ENCODE measurements at regions not wholly inside any gene's neighbourhood (a gene's known extent, or its start where the extent isn't known, plus 50 kb on each side); places are given as distances from the start of the nearest gene placed in this dataset.

- TF ChIP-seq CTCF (IDR thresholded peaks at IDR 0.05; ENCODE audit: borderline replicate concordance, extremely low read depth, insufficient read depth), result no peak
- no peak for DNase-seq
- intact Hi-C loops (cut with DNase I), result no loop called here
- Histone ChIP-seq H3K27me3 (ENCODE audit: control insufficient read depth, insufficient read depth, low read length) (no peaks in the 10 kb centered on the region), H3K27ac (ENCODE audit: low read depth in 2 of 2, low read length in 2 of 2) (no peak overlapping the region), H3K36me3 (ENCODE audit: control insufficient read depth in 2 of 3, insufficient read depth in 3 of 3, low read length in 3 of 3) (no peaks in the 10 kb centered on the region), H3K4me1 (ENCODE audit: control insufficient read depth in 2 of 3, insufficient read depth in 2 of 3, low read depth in 1 of 3, low read length in 3 of 3) (no peaks in the 10 kb centered on the region), H3K4me3 (ENCODE audit: low read length in 3 of 3) (no peak overlapping the region), H3K9ac (ENCODE audit: low read length in 3 of 3) (no peak overlapping the region), H3K9me3 (ENCODE audit: control insufficient read depth in 2 of 3, insufficient read depth in 1 of 3, low read length in 3 of 3) (no peaks in the 10 kb centered on the region)
- no peak for FAIRE-seq
Observed at GRCh38 chr16:51682905-51683304, 531.8 kb upstream of the SALL1 start.

GRCh38 chr16:51674615-51675014, 523.5 kb upstream of the SALL1 start:
- Histone ChIP-seq H3K9ac (ENCODE audit: low read length in 3 of 3) (no peak overlapping the region), H3K36me3 (ENCODE audit: control insufficient read depth in 2 of 3, insufficient read depth in 3 of 3, low read length in 3 of 3) (no peaks in the 10 kb centered on the region), H3K4me3 (ENCODE audit: low read length in 3 of 3) (no peak overlapping the region), H3K27me3 (ENCODE audit: control insufficient read depth, insufficient read depth, low read length) (no peaks in the 10 kb centered on the region), H3K27ac (ENCODE audit: low read depth in 2 of 2, low read length in 2 of 2) (no peak overlapping the region), H3K4me1 (ENCODE audit: control insufficient read depth in 2 of 3, insufficient read depth in 2 of 3, low read depth in 1 of 3, low read length in 3 of 3) (no peaks in the 10 kb centered on the region), H3K9me3 (ENCODE audit: control insufficient read depth in 2 of 3, insufficient read depth in 1 of 3, low read length in 3 of 3) (no peaks in the 10 kb centered on the region)
- intact Hi-C loops (cut with DNase I), result no loop called here
- FAIRE-seq (no peak), DNase-seq (no peak)
- TF ChIP-seq CTCF (IDR thresholded peaks at IDR 0.05; ENCODE audit: borderline replicate concordance, extremely low read depth, insufficient read depth), result no peak

- Histone ChIP-seq H3K9ac (ENCODE audit: low read length in 3 of 3) (no peak overlapping the region), H3K4me3 (ENCODE audit: low read length in 3 of 3) (no peak overlapping the region), H3K4me1 (ENCODE audit: control insufficient read depth in 2 of 3, insufficient read depth in 2 of 3, low read depth in 1 of 3, low read length in 3 of 3) (no peaks in the 10 kb centered on the region), H3K27ac (ENCODE audit: low read depth in 2 of 2, low read length in 2 of 2) (no peak overlapping the region), H3K9me3 (ENCODE audit: control insufficient read depth in 2 of 3, insufficient read depth in 1 of 3, low read length in 3 of 3) (no peaks in the 10 kb centered on the region), H3K36me3 (ENCODE audit: control insufficient read depth in 2 of 3, insufficient read depth in 3 of 3, low read length in 3 of 3) (no peaks in the 10 kb centered on the region), H3K27me3 (ENCODE audit: control insufficient read depth, insufficient read depth, low read length) (no peaks in the 10 kb centered on the region)
- intact Hi-C loops (cut with DNase I), result no loop called here
- DNase-seq (no peak), FAIRE-seq (no peak)
- no peak for TF ChIP-seq CTCF (IDR thresholded peaks at IDR 0.05; ENCODE audit: borderline replicate concordance, extremely low read depth, insufficient read depth)
Observed at GRCh38 chr16:51670527-51670926, 519.5 kb upstream of the SALL1 start.

GRCh38 chr16:51666821-51667220, 515.8 kb upstream of the SALL1 start:
- H3K36me3 ChIP-seq (ENCODE audit: control insufficient read depth in 2 of 3, insufficient read depth in 3 of 3, low read length in 3 of 3), result no peaks in the 10 kb centered on the region
- H3K4me3 ChIP-seq (ENCODE audit: low read length in 3 of 3), result no peak overlapping the region
- no peak overlapping the region for H3K9ac ChIP-seq (ENCODE audit: low read length in 3 of 3)
- DNase-seq (peak in 1 of 5 donors; percentile 15), FAIRE-seq (no peak)
- intact Hi-C loops (cut with DNase I), result no loop called here
- no peak overlapping the region for H3K27ac ChIP-seq (ENCODE audit: low read depth in 2 of 2, low read length in 2 of 2)
- H3K9me3 ChIP-seq (ENCODE audit: control insufficient read depth in 2 of 3, insufficient read depth in 1 of 3, low read length in 3 of 3), result no peaks in the 10 kb centered on the region
- no peaks in the 10 kb centered on the region for H3K27me3 ChIP-seq (ENCODE audit: control insufficient read depth, insufficient read depth, low read length)
- no peaks in the 10 kb centered on the region for H3K4me1 ChIP-seq (ENCODE audit: control insufficient read depth in 2 of 3, insufficient read depth in 2 of 3, low read depth in 1 of 3, low read length in 3 of 3)
- TF ChIP-seq CTCF (IDR thresholded peaks at IDR 0.05; ENCODE audit: borderline replicate concordance, extremely low read depth, insufficient read depth), result no peak
